ENCODE measurements at regions not wholly inside any gene's neighbourhood (a gene's known extent, or its start where the extent isn't known, plus 50 kb on each side); places are given as distances from the start of the nearest gene placed in this dataset.
A peak's percentile ranks its signal among the peaks of the same experiment; 100 is the strongest.
"Not testable (repeated sequence)": the region's sequence is repeated elsewhere in the genome, so short reads cannot be mapped to it uniquely, and the experiment has no call there.

DNA sequence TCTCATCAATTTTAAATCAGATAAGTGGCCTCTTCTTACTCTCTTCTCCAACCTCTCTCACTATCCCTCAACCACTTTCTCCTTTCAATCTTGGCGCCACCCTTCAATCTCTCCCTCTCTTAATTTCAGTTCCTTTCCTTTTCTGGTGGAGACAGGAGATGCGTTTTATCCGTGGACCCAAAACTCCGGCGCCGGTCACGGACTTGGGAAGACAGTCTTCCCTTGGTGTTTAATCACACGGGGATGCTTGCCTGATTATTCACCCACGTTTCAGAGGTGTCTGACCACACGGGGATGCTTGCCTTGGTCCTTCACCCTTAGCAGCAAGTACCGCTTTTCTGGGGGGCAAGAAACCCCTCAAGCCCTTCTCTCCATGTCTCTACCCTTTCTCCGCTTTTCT, 1057.6 kb upstream of the ACO1 start:
- DNase-seq: not testable (repeated sequence)

- no peak for DNase-seq
Measured at GRCh38 chr9:31334837-31335528, 1049.5 kb upstream of the ACO1 start.

GRCh38 chr9:31335529-31336234, 1048.8 kb upstream of the ACO1 start:
- no peak for DNase-seq

DNA sequence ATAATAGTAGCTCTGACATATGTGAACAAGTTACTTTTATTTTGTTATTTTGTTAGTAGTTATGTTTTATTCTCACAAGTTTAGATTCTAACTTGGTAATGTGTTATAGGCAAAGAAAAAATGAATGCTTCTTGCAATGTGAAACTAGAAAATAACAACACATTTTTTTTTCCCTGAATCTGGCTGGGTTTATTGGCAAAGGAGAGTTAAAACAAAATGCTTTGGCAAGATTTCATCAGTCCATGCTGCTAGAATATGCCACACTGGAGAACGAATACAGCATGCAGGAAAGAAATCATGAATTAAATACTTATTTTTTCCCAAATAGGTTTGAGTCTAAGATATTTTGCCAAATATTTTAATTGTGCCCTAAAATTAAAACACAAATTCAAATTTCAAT, 1048.1 kb upstream of the ACO1 start:
- no peak for DNase-seq

DNA sequence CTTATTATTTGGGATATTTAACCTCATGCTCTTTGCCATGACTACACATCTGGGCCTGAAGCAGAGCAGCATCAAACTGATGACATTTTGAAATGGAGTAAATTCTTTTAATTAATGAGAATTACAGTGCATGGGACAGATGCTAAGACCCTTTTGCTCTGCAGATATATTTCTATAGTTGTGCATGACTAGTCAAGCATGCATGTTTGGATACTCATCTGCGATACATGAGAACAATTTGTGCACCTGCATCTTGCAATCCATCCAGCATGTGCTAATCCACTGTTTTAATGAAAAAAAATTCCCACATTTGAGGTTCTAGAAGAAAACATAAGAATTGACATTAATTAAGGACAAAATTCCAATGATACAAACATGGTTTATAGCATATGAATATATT, 1047.6 kb upstream of the ACO1 start:
- no peak for DNase-seq

DNA sequence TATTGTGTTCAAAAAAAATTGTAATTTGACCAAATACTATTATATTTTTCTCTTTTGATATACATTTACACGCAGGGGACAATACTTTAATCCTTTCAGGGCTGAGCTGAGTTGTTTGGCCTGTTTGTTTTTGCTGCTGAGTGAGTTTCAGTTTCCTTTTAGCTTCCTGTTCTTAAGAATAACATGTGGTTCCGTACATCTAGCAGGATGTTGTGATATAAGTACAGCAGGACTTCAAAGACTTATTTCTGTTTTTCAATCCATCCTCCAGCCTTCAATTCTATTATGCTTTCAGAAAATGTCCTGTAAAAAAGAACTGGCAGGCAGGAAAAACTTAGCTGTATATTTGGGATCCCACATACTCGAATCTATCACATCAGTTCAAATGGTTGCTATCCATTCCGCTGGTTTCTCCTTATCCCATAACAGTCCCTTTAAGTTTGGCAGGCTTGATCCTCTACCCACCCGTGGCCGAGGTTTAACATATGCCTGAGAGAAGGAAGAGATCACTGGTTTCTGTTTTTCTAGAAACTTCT, 1037.3 kb upstream of the ACO1 start:
- no peak for DNase-seq

GRCh38 chr9:31355159-31355882, 1029.1 kb upstream of the ACO1 start:
- DNase-seq: no peak

DNA sequence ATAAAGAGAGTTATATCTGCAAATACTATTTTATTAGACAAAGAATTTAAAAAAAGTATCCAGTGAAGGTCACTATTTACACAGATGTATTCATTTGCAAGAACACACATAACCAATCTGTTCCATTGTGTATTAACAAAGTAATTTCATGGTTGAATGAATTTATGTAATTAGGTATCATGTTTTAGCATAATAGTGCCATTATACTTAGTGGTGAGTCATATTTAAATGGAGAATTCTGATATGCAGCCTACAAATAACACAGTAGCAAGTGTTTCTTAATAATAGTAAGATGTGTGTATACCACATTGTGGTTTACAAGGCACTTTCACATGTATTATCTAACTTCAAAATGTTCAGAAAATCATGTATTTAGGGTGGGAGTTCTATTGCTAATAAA, 1028.5 kb upstream of the ACO1 start:
- DNase-seq: peak; percentile 13 to 80

GRCh38 chr9:31359071-31359470, 1025.4 kb upstream of the ACO1 start:
- no peak for DNase-seq

DNA sequence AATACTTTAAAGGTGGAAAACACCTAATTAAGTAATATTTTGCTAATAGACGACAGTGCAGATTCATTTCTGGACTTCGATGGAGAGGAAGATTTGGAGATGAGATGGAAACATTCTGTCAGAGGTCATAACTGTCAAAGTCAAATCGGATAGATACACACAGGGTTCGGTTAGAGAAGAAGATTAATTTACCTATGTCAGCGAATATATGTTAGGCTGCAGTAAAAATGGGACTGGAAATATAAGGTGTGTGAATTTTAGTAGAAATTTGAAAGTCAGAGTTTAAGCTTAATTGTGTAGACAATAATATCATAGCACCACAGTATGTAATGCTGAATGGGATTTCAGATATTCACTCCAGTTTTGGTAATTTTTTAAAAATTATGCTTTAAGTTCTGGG, 1020.3 kb upstream of the ACO1 start:
- no peak for DNase-seq

DNA sequence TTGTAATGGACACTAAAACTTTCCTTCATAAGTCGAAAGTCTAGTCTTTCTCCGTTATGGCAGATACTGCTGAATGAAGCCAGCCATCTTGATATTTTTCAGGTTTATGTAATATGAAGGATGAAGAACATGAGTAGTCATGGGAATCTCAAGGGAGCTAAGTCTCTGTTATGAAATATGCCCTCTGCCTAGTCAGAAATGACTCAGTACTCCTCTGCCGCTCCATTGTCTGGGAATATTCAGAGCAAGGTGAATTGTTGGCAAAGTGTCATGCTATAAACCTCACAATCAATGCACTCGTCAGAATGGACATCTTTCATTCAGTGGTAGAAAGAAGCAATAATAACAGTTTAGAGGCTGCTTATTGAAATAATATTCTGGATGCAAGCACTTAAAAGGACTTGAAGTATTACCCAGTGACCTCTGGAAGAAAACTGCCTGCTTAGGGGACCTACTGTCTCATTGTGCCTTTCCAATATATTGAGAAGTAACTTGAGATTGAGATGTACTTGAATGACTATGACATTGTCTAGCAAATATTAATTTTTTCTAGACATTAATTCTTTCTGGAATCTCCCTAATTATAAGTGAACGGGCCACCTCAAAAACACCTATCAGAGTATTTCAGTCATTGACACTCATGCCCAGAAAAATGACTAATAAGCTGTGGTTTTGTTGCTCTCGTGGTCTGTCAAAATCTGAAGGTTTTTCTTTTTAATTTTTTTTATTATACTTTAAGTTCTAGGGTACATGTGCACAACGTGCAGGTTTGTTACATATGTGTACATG, 1011.5 kb upstream of the ACO1 start:
- DNase-seq: no peak

DNA sequence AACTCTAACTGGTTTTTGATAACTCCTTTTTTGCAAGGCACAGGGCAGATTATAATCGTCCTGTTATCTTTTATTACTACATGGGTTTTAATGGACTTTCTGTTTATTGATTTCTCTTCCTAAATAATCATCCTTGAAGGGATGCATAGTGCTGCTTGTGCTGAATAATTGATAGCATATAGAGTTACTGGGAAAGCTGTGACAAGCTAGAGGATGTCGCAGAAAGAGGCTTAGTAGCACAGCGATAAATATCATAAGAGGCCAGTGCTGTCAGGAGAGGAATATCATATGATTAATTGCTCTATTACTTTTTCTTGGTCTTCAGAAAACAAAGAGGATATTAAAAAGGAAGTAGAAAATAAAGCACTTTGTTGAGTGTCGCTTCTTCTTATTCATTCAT, 1007.1 kb upstream of the ACO1 start:
- DNase-seq: no peak

DNA sequence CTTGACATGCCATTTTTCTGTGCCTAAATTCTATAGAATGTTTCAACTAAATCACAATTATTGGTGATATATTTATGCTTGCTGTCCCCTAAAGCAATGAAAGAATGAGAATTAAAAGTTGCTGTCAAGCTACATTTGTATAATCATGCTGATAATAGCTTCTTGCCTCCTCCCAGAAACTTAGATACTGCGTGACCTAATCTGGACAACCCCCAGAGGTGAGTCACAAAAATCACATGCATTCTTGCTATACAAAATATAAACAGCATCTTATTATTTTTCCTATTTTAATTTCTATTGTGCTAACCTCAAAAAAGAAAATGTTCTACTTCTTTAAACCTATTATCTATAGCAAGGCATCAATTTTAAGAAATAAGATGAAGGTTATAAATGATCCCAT, 995.8 kb upstream of the ACO1 start:
- no peak for DNase-seq

GRCh38 chr9:31389075-31389474, 995.4 kb upstream of the ACO1 start:
- DNase-seq: no peak

DNA sequence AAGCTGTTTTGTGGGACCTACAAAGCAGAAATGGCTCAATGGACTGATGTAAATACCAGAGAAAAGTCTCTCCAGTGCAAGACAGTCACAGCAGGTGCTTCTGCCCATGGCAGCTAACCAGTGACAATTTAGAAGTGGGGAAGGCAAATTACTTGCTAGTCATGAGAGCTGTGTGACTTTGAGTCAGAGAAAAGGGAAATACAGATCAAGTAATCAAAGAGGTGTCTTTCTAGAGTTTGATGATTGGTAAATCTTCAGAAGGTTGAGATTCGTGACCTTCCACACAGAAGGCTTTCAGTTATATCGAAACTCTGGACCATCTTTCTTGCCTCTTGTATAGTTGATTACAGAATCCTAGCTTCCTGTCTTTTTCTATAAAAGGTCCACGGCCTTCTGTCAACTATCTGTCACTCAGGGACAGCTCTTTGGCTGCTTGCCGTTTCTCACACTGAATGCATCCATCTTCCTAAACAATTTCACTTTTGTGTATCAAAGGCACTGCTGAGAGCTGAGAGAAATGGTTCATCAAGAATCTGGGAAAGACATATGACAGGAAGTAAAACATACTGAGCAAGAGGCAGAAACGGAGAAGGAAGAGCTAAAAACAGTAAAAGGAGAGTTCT, 993.9 kb upstream of the ACO1 start:
- DNase-seq: peak in 1 of 2 experiments; percentile 13

GRCh38 chr9:31393240-31393639, 991.2 kb upstream of the ACO1 start:
- no peak for DNase-seq

DNA sequence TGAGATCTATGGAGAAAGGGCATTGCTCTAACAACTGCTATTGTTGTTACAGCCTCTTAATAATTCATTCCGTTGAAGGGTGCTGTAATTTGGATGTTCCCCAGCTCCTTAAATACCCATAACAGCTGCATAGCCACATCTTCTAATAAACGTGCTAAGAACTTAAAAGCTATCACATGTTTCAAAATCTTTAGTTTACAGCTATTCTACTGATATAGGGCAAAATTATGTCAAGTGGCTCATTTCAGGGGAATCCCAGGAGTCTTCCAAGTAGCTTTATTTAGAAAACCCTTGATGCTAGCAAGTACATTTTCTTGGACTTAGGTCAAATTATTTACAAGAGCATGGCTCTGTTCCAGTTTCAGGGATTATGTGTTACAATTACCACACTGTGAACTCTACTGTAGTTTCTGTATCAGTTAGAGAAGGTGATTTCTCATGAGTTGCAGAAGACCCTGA, 990.4 kb upstream of the ACO1 start:
- peak in 1 of 2 experiments; percentile 35 for DNase-seq

DNA sequence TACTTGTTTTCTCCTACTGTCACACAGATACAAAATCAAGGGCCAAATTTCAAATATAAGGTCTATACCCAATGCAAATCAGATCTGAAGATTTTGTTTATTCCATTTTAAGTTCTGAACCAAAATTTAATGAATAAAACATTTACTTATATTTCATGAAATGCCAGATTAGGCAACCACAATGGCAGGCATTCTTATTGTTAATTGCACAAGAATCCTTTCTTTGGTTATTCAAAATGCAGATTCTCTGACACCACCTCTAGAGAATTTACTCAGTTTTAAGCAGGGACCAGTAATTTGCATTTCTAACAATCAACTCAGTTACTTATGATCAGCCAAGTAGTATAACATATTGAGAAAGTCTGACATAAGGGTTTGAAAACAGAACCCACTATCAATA, 972.4 kb upstream of the ACO1 start:
- DNase-seq: no peak

DNA sequence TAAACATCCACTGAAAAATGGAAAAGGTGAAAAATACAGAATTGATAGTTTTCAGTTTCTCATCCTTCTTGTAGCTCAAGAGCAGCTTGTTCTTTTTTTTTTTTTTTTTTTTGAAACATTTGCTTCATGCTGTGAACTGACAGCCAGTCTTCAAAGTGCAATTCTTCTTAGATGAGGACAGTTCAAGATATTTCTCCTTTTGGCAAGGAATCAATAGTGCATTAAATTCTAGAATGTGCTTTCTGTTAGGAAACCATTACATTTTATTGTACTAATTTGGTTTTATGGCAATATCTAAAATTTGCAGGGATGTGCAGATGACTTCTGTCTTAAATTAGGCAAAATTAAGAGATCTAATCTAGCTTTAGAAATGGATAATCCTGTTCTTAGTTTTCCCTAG, 969.3 kb upstream of the ACO1 start:
- no peak for DNase-seq

DNA sequence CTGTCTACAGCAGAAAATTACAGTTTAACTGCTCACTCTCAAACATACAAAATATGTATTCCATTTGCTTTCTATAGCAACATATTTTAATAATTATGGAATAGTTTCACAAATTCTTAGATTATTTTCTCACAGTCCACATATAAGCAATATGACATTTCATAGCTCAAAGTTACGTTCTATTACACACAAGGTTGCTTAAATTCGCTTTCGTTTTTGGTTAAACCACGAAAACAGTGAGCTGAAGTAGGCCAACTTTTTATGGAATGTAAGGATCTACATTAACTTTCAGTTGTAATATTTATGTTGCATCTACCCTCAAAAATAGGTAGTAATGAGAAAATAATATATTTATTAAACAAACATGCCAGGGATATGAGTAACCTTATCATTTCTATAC, 966.0 kb upstream of the ACO1 start:
- no peak for DNase-seq

GRCh38 chr9:31443630-31444457, 940.6 kb upstream of the ACO1 start:
- DNase-seq: peak in 1 of 2 experiments; percentile 19

Measured in NCI-H2081 (cell line).